Mesenteric fat pad (tissue), 1 donor: ENCODE measurements at regions not wholly inside any gene's neighbourhood (a gene's known extent, or its start where the extent isn't known, plus 50 kb on each side); places are given as distances from the start of the nearest gene placed in this dataset.
"Not testable (repeated sequence)": the region's sequence is repeated elsewhere in the genome, so short reads cannot be mapped to it uniquely, and the experiment has no call there.

Experiments used
- DNase-seq: peaks from one replicate; pipeline ENCODE4 v3.0.0-alpha.2; 2020; ENCODE audit warnings: low spot score
- donor health status: DM: yes; HTN: yes; CAD: no.

- DNase-seq: no peak
These were observed 75.0 kb upstream of the SLC1A4 start for GRCh38 chr2:64914247-64914646.

- DNase-seq: no peak
These were observed 74.3 kb upstream of the SLC1A4 start for GRCh38 chr2:64914735-64915509.

GRCh38 chr2:64915510-64915900 lies 73.7 kb upstream of the SLC1A4 start:
- no peak for DNase-seq

GRCh38 chr2:64918220-64918886 lies 70.8 kb upstream of the SLC1A4 start:
- DNase-seq: no peak

GRCh38 chr2:64919261-64919660 lies 69.9 kb upstream of the SLC1A4 start:
- DNase-seq: peak; percentile 49

GRCh38 chr2:64922482-64923384 lies 66.5 kb upstream of the SLC1A4 start:
- DNase-seq: no peak

GRCh38 chr2:64923385-64923710 lies 65.9 kb upstream of the SLC1A4 start:
- DNase-seq: no peak

GRCh38 chr2:64924170-64924934 lies 64.8 kb upstream of the SLC1A4 start:
- no peak for DNase-seq

GRCh38 chr2:64925930-64926722 lies 63.1 kb upstream of the SLC1A4 start:
- DNase-seq: not testable (repeated sequence)

- no peak for DNase-seq
These were observed 60.4 kb upstream of the SLC1A4 start for GRCh38 chr2:64928813-64929212.

- no peak for DNase-seq
These were observed 59.9 kb upstream of the SLC1A4 start for GRCh38 chr2:64929333-64929732.

GRCh38 chr2:64930258-64930671 lies 58.9 kb upstream of the SLC1A4 start:
- DNase-seq: no peak

- no peak for DNase-seq
These were observed 57.7 kb upstream of the SLC1A4 start for GRCh38 chr2:64931246-64932115.

GRCh38 chr2:64932116-64932370 lies 57.2 kb upstream of the SLC1A4 start:
- DNase-seq: no peak

GRCh38 chr2:64932371-64933216 lies 56.6 kb upstream of the SLC1A4 start:
- no peak for DNase-seq

GRCh38 chr2:64934530-64934929 lies 54.7 kb upstream of the SLC1A4 start:
- no peak for DNase-seq

- DNase-seq: no peak
These were observed 52.4 kb upstream of the SLC1A4 start for GRCh38 chr2:64936809-64937208.

GRCh38 chr2:64937314-64937686 lies 51.9 kb upstream of the SLC1A4 start:
- not testable (repeated sequence) for DNase-seq
